ENCODE measurements at regions not wholly inside any gene's neighbourhood (a gene's known extent, or its start where the extent isn't known, plus 50 kb on each side); places are given as distances from the start of the nearest gene placed in this dataset.
"Not testable (repeated sequence)": the region's sequence is repeated elsewhere in the genome, so short reads cannot be mapped to it uniquely, and the experiment has no call there.

- no peak for DNase-seq
These were observed 68.0 kb downstream of the CBLN4 start for GRCh38 chr20:55937283-55937682.

GRCh38 chr20:55936209-55936595 lies 69.1 kb downstream of the CBLN4 start:
- no peak for DNase-seq

GRCh38 chr20:55935448-55936208 lies 69.7 kb downstream of the CBLN4 start:
- no peak for DNase-seq

GRCh38 chr20:55934146-55934545 lies 71.2 kb downstream of the CBLN4 start:
- DNase-seq, result no peak

GRCh38 chr20:55930876-55931275 lies 74.4 kb downstream of the CBLN4 start:
- DNase-seq, result not testable (repeated sequence)

GRCh38 chr20:55928266-55928665 lies 77.1 kb downstream of the CBLN4 start:
- no peak for DNase-seq

- DNase-seq, result no peak
These were observed 85.4 kb downstream of the CBLN4 start for GRCh38 chr20:55919956-55920355.

GRCh38 chr20:55919319-55919718 lies 86.0 kb downstream of the CBLN4 start:
- DNase-seq, result no peak

GRCh38 chr20:55918471-55918870 lies 86.8 kb downstream of the CBLN4 start:
- DNase-seq, result no peak

GRCh38 chr20:55893031-55893430 lies 112.3 kb downstream of the CBLN4 start:
- no peak for DNase-seq

- DNase-seq, result no peak
These were observed 116.6 kb downstream of the CBLN4 start for GRCh38 chr20:55888685-55889084.

- no peak for DNase-seq
These were observed 122.4 kb downstream of the CBLN4 start for GRCh38 chr20:55882910-55883309.

GRCh38 chr20:55882286-55882685 lies 123.0 kb downstream of the CBLN4 start:
- no peak for DNase-seq

GRCh38 chr20:55881204-55881603 lies 124.1 kb downstream of the CBLN4 start:
- no peak for DNase-seq

- no peak for DNase-seq
These were observed 125.0 kb downstream of the CBLN4 start for GRCh38 chr20:55880361-55880760.

- DNase-seq, result no peak
These were observed 150.3 kb downstream of the CBLN4 start for GRCh38 chr20:55855052-55855451.

GRCh38 chr20:55830121-55830827 lies 175.0 kb downstream of the CBLN4 start:
- no peak for DNase-seq

- DNase-seq, result no peak
These were observed 200.2 kb downstream of the CBLN4 start for GRCh38 chr20:55805138-55805537.

GRCh38 chr20:55800552-55801245 lies 204.6 kb downstream of the CBLN4 start:
- DNase-seq, result no peak

- no peak for DNase-seq
These were observed 211.3 kb downstream of the CBLN4 start for GRCh38 chr20:55793986-55794385.

- DNase-seq, result no peak
These were observed 213.3 kb downstream of the CBLN4 start for GRCh38 chr20:55792049-55792448.

- DNase-seq, result no peak
These were observed 215.1 kb downstream of the CBLN4 start for GRCh38 chr20:55790178-55790577.

GRCh38 chr20:55784036-55784435 lies 221.3 kb downstream of the CBLN4 start:
- no peak for DNase-seq

- DNase-seq, result no peak
These were observed 221.9 kb downstream of the CBLN4 start for GRCh38 chr20:55783381-55783780.

Data from suppressor macrophage treated with lipopolysaccharide for 1 hour (primary cell).